ENCODE measurements at regions not wholly inside any gene's neighbourhood (a gene's known extent, or its start where the extent isn't known, plus 50 kb on each side); places are given as distances from the start of the nearest gene placed in this dataset.

DNA sequence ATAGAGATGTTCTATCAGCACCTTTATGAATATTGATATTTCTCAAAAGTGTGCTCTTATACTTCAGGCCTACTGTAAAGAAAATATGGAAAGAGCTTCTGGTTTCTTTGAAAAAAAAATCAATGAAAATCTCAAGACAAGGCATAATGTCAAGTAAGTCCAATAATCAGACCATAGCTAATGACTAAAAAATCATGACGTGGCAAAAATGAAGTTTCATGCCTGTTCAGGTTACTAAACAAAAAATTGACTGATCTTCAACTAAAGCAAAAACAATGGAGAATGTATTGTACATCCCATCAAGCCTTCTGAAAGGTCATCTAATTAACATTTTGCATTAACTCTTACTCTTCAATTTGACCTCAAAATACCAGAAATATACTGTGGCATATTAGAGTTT lies 824.4 kb downstream of the EPHA4 start:
- Histone ChIP-seq H2BK120ac (ENCODE audit: low read depth, low read length) (no peak overlapping the region), H2AFZ (ENCODE audit: low read depth, low read length) (no peak overlapping the region), H3K14ac (ENCODE audit: low read length in 2 of 2) (no peak overlapping the region), H3K18ac (ENCODE audit: low read depth in 1 of 2, low read length in 2 of 2) (no peak overlapping the region), H3K79me1 (replicated peaks; ENCODE audit: low read length, poor library complexity, severe bottlenecking) (no peaks in the 10 kb centered on the region), H3K4me2 (ENCODE audit: low read length, poor library complexity, severe bottlenecking) (no peak overlapping the region), H4K8ac (ENCODE audit: low read length) (no peak overlapping the region), H3K4ac (ENCODE audit: low read depth in 1 of 2, low read length in 2 of 2) (no peak overlapping the region), H2BK5ac (ENCODE audit: low read depth, low read length, poor library complexity, severe bottlenecking) (no peak overlapping the region), H2BK15ac (ENCODE audit: low read depth, poor library complexity, severe bottlenecking) (no peak overlapping the region), H3K27ac (ENCODE audit: low read length, poor library complexity, severe bottlenecking) (no peak overlapping the region), H3K4me1 (ENCODE audit: control insufficient read depth, insufficient read depth, low read depth, low read length) (no peaks in the 10 kb centered on the region), H4K91ac (ENCODE audit: low read length) (no peak overlapping the region), H3K9ac (ENCODE audit: low read length) (no peak overlapping the region), H3K27me3 (ENCODE audit: control insufficient read depth in 1 of 2, insufficient read depth in 1 of 2, low read length in 2 of 2) (no peaks in the 10 kb centered on the region), H3K9me3 (ENCODE audit: control insufficient read depth, low read length) (no peaks in the 10 kb centered on the region), H3K23ac (ENCODE audit: low read length in 2 of 2) (no peak overlapping the region), H3K36me3 (ENCODE audit: control insufficient read depth in 1 of 2, insufficient read depth in 2 of 2, low read depth in 1 of 2, low read length in 2 of 2) (no peaks in the 10 kb centered on the region), H3K4me3 (ENCODE audit: insufficient read depth in 1 of 2, low read depth in 1 of 2, low read length in 2 of 2) (no peak overlapping the region), H2BK12ac (ENCODE audit: low read length in 2 of 2) (no peak overlapping the region), H2AK5ac (ENCODE audit: low read length, severe bottlenecking) (no peak overlapping the region)
- WGBS: 92% methylated on average over 1 of the region's 1 CpG
- DNase-seq: no peak

DNA sequence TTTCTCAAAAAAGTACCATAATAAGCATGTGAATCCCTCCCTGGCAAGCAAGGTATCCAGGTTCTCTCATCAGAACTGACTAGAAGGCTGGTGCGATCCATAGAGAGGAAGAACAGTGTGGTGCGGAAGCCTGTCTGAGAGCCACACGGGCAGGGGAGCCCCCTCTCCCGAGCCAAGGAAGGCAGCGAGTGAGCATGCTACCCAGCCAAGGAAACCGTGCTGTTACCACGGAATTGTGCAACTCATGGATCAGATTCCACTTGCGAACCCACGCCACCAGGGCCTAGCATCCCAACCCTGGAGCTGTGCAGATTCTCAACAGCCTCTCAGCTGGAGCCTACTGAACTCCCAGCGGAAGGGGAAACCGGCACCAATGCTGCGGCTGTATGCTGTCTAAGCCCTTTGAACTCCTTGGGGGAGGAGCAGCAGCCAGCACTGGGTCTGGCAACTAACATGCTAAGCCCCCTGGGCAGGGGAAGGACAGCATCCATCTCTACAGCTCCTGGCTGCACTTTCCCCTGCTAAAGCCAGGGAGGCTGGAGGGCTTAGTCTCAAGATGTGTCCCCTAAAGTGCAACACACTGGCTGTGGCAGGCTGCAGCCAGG lies 823.1 kb downstream of the EPHA4 start:
- Histone ChIP-seq H4K8ac (ENCODE audit: low read length) (no peak overlapping the region), H2BK15ac (ENCODE audit: low read depth, poor library complexity, severe bottlenecking) (no peak overlapping the region), H2AFZ (ENCODE audit: low read depth, low read length) (no peak overlapping the region), H3K4me2 (ENCODE audit: low read length, poor library complexity, severe bottlenecking) (no peak overlapping the region), H3K36me3 (ENCODE audit: control insufficient read depth in 1 of 2, insufficient read depth in 2 of 2, low read depth in 1 of 2, low read length in 2 of 2) (no peaks in the 10 kb centered on the region), H3K4me1 (ENCODE audit: control insufficient read depth, insufficient read depth, low read depth, low read length) (no peaks in the 10 kb centered on the region), H2BK5ac (ENCODE audit: low read depth, low read length, poor library complexity, severe bottlenecking) (no peak overlapping the region), H4K91ac (ENCODE audit: low read length) (no peak overlapping the region), H3K23ac (ENCODE audit: low read length in 2 of 2) (no peak overlapping the region), H2BK120ac (ENCODE audit: low read depth, low read length) (no peak overlapping the region), H3K9me3 (ENCODE audit: control insufficient read depth, low read length) (no peaks in the 10 kb centered on the region), H3K27me3 (ENCODE audit: control insufficient read depth in 1 of 2, insufficient read depth in 1 of 2, low read length in 2 of 2) (no peaks in the 10 kb centered on the region), H2AK5ac (ENCODE audit: low read length, severe bottlenecking) (no peak overlapping the region), H3K79me1 (replicated peaks; ENCODE audit: low read length, poor library complexity, severe bottlenecking) (no peaks in the 10 kb centered on the region), H3K14ac (ENCODE audit: low read length in 2 of 2) (no peak overlapping the region), H3K9ac (ENCODE audit: low read length) (no peak overlapping the region), H3K27ac (ENCODE audit: low read length, poor library complexity, severe bottlenecking) (no peak overlapping the region), H2BK12ac (ENCODE audit: low read length in 2 of 2) (no peak overlapping the region), H3K18ac (ENCODE audit: low read depth in 1 of 2, low read length in 2 of 2) (no peak overlapping the region), H3K4me3 (ENCODE audit: insufficient read depth in 1 of 2, low read depth in 1 of 2, low read length in 2 of 2) (no peak overlapping the region), H3K4ac (ENCODE audit: low read depth in 1 of 2, low read length in 2 of 2) (no peak overlapping the region)
- DNase-seq: no peak
- 67% methylated on average over 12 of the region's 12 CpGs for WGBS

- no peak for DNase-seq
- Histone ChIP-seq H2BK12ac (ENCODE audit: low read length in 2 of 2) (no peak overlapping the region), H3K4me3 (ENCODE audit: insufficient read depth in 1 of 2, low read depth in 1 of 2, low read length in 2 of 2) (no peak overlapping the region), H3K9me3 (ENCODE audit: control insufficient read depth, low read length) (no peaks in the 10 kb centered on the region), H3K27ac (ENCODE audit: low read length, poor library complexity, severe bottlenecking) (no peak overlapping the region), H3K14ac (ENCODE audit: low read length in 2 of 2) (no peak overlapping the region), H3K23ac (ENCODE audit: low read length in 2 of 2) (no peak overlapping the region), H4K8ac (ENCODE audit: low read length) (no peak overlapping the region), H2AFZ (ENCODE audit: low read depth, low read length) (no peak overlapping the region), H4K91ac (ENCODE audit: low read length) (no peak overlapping the region), H3K4me1 (ENCODE audit: control insufficient read depth, insufficient read depth, low read depth, low read length) (no peaks in the 10 kb centered on the region), H3K4ac (ENCODE audit: low read depth in 1 of 2, low read length in 2 of 2) (no peak overlapping the region), H3K36me3 (ENCODE audit: control insufficient read depth in 1 of 2, insufficient read depth in 2 of 2, low read depth in 1 of 2, low read length in 2 of 2) (no peaks in the 10 kb centered on the region), H3K9ac (ENCODE audit: low read length) (no peak overlapping the region), H2BK15ac (ENCODE audit: low read depth, poor library complexity, severe bottlenecking) (no peak overlapping the region), H2BK120ac (ENCODE audit: low read depth, low read length) (no peak overlapping the region), H2AK5ac (ENCODE audit: low read length, severe bottlenecking) (no peak overlapping the region), H3K27me3 (ENCODE audit: control insufficient read depth in 1 of 2, insufficient read depth in 1 of 2, low read length in 2 of 2) (no peaks in the 10 kb centered on the region), H3K18ac (ENCODE audit: low read depth in 1 of 2, low read length in 2 of 2) (no peak overlapping the region), H3K79me1 (replicated peaks; ENCODE audit: low read length, poor library complexity, severe bottlenecking) (no peaks in the 10 kb centered on the region), H3K4me2 (ENCODE audit: low read length, poor library complexity, severe bottlenecking) (no peak overlapping the region), H2BK5ac (ENCODE audit: low read depth, low read length, poor library complexity, severe bottlenecking) (no peak overlapping the region)
- WGBS: no CpG with 5 or more reads among the region's 3 CpGs
These were observed 818.6 kb downstream of the EPHA4 start for GRCh38 chr2:220753486-220753885.

GRCh38 chr2:220756653-220757052 lies 815.5 kb downstream of the EPHA4 start:
- no peak overlapping the region for H3K27ac ChIP-seq (ENCODE audit: low read length, poor library complexity, severe bottlenecking)
- no peak overlapping the region for H2BK15ac ChIP-seq (ENCODE audit: low read depth, poor library complexity, severe bottlenecking)
- no peak overlapping the region for H4K91ac ChIP-seq (ENCODE audit: low read length)
- H3K4me1 ChIP-seq (ENCODE audit: control insufficient read depth, insufficient read depth, low read depth, low read length): no peaks in the 10 kb centered on the region
- H2BK12ac ChIP-seq (ENCODE audit: low read length in 2 of 2): no peak overlapping the region
- no peak overlapping the region for H2AK5ac ChIP-seq (ENCODE audit: low read length, severe bottlenecking)
- no peaks in the 10 kb centered on the region for H3K36me3 ChIP-seq (ENCODE audit: control insufficient read depth in 1 of 2, insufficient read depth in 2 of 2, low read depth in 1 of 2, low read length in 2 of 2)
- no peak overlapping the region for H3K23ac ChIP-seq (ENCODE audit: low read length in 2 of 2)
- H3K18ac ChIP-seq (ENCODE audit: low read depth in 1 of 2, low read length in 2 of 2): no peak overlapping the region
- no peak overlapping the region for H2BK120ac ChIP-seq (ENCODE audit: low read depth, low read length)
- 86% methylated on average over 6 of the region's 6 CpGs for WGBS
- no peak overlapping the region for H3K4me3 ChIP-seq (ENCODE audit: insufficient read depth in 1 of 2, low read depth in 1 of 2, low read length in 2 of 2)
- H3K14ac ChIP-seq (ENCODE audit: low read length in 2 of 2): no peak overlapping the region
- H2AFZ ChIP-seq (ENCODE audit: low read depth, low read length): no peak overlapping the region
- no peak overlapping the region for H3K9ac ChIP-seq (ENCODE audit: low read length)
- no peak overlapping the region for H4K8ac ChIP-seq (ENCODE audit: low read length)
- H3K4me2 ChIP-seq (ENCODE audit: low read length, poor library complexity, severe bottlenecking): no peak overlapping the region
- no peaks in the 10 kb centered on the region for H3K9me3 ChIP-seq (ENCODE audit: control insufficient read depth, low read length)
- no peak for DNase-seq
- no peaks in the 10 kb centered on the region for H3K79me1 ChIP-seq (replicated peaks; ENCODE audit: low read length, poor library complexity, severe bottlenecking)
- no peaks in the 10 kb centered on the region for H3K27me3 ChIP-seq (ENCODE audit: control insufficient read depth in 1 of 2, insufficient read depth in 1 of 2, low read length in 2 of 2)
- no peak overlapping the region for H3K4ac ChIP-seq (ENCODE audit: low read depth in 1 of 2, low read length in 2 of 2)
- H2BK5ac ChIP-seq (ENCODE audit: low read depth, low read length, poor library complexity, severe bottlenecking): no peak overlapping the region

Data from mesenchymal stem cell (in vitro differentiated cells and primary cell).